NCI-H2227 (cell line): ENCODE measurements at regions not wholly inside any gene's neighbourhood (a gene's known extent, or its start where the extent isn't known, plus 50 kb on each side); places are given as distances from the start of the nearest gene placed in this dataset.
"Not testable (repeated sequence)": the region's sequence is repeated elsewhere in the genome, so short reads cannot be mapped to it uniquely, and the experiment has no call there.

ENCODE experiments used
- DNase-seq: peaks from one replicate; lab custom pipeline; 2025; ENCODE audit not compliant: unreplicated experiment; lab: John Stamatoyannopoulos, UW

GRCh38 chr4:134533068-134533467, 331.5 kb upstream of the PABPC4L start:
- no peak for DNase-seq

- DNase-seq, result no peak
These were observed 329.4 kb upstream of the PABPC4L start for GRCh38 chr4:134531013-134531412.

GRCh38 chr4:134529629-134530028, 328.0 kb upstream of the PABPC4L start:
- no peak for DNase-seq

GRCh38 chr4:134518574-134519217, 317.1 kb upstream of the PABPC4L start:
- DNase-seq, result no peak

GRCh38 chr4:134510544-134510943, 309.0 kb upstream of the PABPC4L start:
- DNase-seq, result no peak

GRCh38 chr4:134505511-134505910, 303.9 kb upstream of the PABPC4L start:
- DNase-seq, result no peak

- DNase-seq, result no peak
These were observed 300.5 kb upstream of the PABPC4L start for GRCh38 chr4:134501973-134502643.

- not testable (repeated sequence) for DNase-seq
These were observed 299.9 kb upstream of the PABPC4L start for GRCh38 chr4:134501488-134501887.

GRCh38 chr4:134499074-134499473, 297.5 kb upstream of the PABPC4L start:
- DNase-seq, result no peak

GRCh38 chr4:134490863-134491262, 289.3 kb upstream of the PABPC4L start:
- DNase-seq, result no peak

- not testable (repeated sequence) for DNase-seq
These were observed 281.9 kb upstream of the PABPC4L start for GRCh38 chr4:134483514-134483913.

GRCh38 chr4:134471569-134471968, 270.0 kb upstream of the PABPC4L start:
- DNase-seq, result no peak

GRCh38 chr4:134470544-134470943, 269.0 kb upstream of the PABPC4L start:
- DNase-seq, result no peak

GRCh38 chr4:134465417-134465816, 263.8 kb upstream of the PABPC4L start:
- DNase-seq, result no peak

GRCh38 chr4:134463771-134464170, 262.2 kb upstream of the PABPC4L start:
- DNase-seq, result no peak

GRCh38 chr4:134426821-134427220, 225.2 kb upstream of the PABPC4L start:
- no peak for DNase-seq

- DNase-seq, result no peak
These were observed 224.2 kb upstream of the PABPC4L start for GRCh38 chr4:134425756-134426155.

- no peak for DNase-seq
These were observed 221.2 kb upstream of the PABPC4L start for GRCh38 chr4:134422776-134423175.

GRCh38 chr4:134421734-134422133, 220.1 kb upstream of the PABPC4L start:
- no peak for DNase-seq

GRCh38 chr4:134408897-134409296, 207.3 kb upstream of the PABPC4L start:
- no peak for DNase-seq

GRCh38 chr4:134401798-134402197, 200.2 kb upstream of the PABPC4L start:
- no peak for DNase-seq

- DNase-seq, result no peak
These were observed 192.0 kb upstream of the PABPC4L start for GRCh38 chr4:134393592-134393991.

GRCh38 chr4:134390319-134390718, 188.7 kb upstream of the PABPC4L start:
- no peak for DNase-seq
